ENCODE measurements at regions not wholly inside any gene's neighbourhood (a gene's known extent, or its start where the extent isn't known, plus 50 kb on each side); places are given as distances from the start of the nearest gene placed in this dataset.

DNA sequence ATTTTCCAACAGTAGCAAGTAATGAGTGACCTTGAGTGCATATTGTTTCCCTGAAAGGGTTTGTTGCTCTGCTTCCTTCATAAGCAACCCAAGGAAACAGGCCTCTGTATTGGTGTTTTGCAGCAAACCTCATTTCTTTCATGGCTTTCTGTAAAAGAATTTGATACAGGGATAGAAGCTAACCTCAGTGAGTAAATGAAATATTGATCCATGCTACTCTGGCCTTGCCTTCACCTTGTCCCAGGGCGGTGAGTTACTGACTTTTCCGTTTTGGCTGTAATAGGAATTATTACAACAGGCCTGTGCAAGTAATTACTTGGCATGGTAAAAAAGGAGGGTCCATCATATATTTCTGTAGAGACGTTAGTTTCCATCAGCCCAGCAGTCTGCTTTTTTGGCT lies 130.9 kb upstream of the MPPED2 start:
- Mint-ChIP-seq H3K36me3 (no peaks in the 10 kb centered on the region), H3K4me1 (no peaks in the 10 kb centered on the region), H3K27ac (no peak overlapping the region), H3K27me3 (no peaks in the 10 kb centered on the region), H3K9me3 (no peaks in the 10 kb centered on the region), H3K4me3 (no peak overlapping the region)

GRCh38 chr11:30712749-30713148 lies 126.6 kb upstream of the MPPED2 start:
- Mint-ChIP-seq H3K36me3 (no peaks in the 10 kb centered on the region), H3K27ac (no peak overlapping the region), H3K27me3 (no peaks in the 10 kb centered on the region), H3K4me1 (no peaks in the 10 kb centered on the region), H3K4me3 (no peak overlapping the region), H3K9me3 (no peaks in the 10 kb centered on the region)

DNA sequence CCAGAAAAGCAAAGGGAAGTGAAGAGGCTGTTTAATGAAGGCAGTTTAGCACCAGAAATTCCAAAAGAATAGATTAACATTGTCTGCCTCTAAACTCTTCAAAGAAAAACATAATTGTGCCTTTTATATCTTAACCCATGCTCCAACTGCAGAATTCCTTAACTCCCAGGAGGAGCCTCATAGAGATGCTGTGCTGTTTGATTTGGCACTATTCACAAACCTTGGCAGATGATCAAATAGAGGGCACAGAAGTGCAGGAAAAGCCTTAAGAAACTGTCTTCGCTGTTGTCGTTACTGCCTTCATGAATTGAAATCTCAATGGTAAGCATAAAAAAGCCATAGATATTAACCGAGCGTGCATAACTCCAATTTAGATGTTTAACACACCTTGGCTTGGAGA lies 124.1 kb upstream of the MPPED2 start:
- Mint-ChIP-seq H3K4me3 (no peak overlapping the region), H3K27ac (no peak overlapping the region), H3K27me3 (no peaks in the 10 kb centered on the region), H3K36me3 (no peaks in the 10 kb centered on the region), H3K4me1 (no peaks in the 10 kb centered on the region), H3K9me3 (no peaks in the 10 kb centered on the region)

DNA sequence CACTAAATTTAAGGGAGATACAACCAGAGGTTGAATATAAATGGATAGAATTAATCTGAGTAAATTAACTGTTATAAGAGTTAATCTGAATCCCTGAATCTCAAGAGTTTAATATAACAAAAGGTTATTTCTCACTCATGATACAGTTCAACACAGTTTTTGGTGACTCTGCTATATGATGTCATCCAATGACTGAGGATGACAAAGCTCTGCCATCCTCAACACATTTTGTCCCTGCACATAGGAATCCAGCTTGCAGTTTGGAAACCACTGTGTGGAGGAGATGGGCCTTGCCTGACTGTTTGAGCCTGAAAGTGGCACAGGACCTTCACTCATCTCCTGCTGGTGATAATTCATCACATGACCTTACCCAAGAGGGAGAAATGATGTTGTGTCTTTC lies 121.0 kb upstream of the MPPED2 start:
- no peak overlapping the region for H3K27ac Mint-ChIP-seq
- no peaks in the 10 kb centered on the region for H3K9me3 Mint-ChIP-seq
- H3K4me3 Mint-ChIP-seq = no peak overlapping the region
- H3K4me1 Mint-ChIP-seq = no peaks in the 10 kb centered on the region
- H3K27me3 Mint-ChIP-seq = no peaks in the 10 kb centered on the region
- no peaks in the 10 kb centered on the region for H3K36me3 Mint-ChIP-seq

DNA sequence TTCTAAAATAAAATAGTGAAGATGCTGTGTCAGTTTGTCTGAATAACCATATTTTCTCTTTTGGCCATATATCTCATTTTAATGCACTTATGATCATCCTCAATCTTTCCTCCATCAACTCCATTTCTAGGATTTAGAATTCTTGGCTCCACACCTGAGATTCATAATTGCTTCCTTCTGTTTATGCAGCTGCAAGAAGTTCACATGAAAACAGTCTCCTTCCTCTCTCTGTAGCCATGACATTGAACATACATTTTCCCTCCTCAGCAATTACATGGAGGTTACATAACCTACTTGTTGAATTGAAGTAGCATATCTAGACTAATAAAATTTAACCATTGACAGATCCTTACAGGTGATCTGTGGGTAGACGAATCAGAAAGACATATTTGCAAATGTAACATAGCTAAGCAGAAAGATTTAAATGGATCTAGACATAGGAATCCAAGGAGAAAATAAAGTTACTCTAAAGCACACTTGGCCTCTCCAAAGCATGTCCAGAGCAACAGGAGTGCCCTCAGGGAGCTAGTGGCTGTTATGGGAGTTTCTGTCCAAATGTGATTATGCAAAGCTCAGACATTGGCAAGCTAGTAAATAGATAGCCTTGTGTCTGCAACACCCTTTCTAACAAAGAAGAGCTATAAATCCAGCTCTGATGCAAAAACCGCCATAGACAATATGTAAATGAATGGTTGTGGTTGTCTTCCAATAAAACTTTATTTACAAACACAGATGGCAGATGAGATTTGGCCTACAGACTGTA lies 119.9 kb upstream of the MPPED2 start:
- no peak overlapping the region for H3K27ac Mint-ChIP-seq
- H3K4me1 Mint-ChIP-seq = no peaks in the 10 kb centered on the region
- H3K9me3 Mint-ChIP-seq = peaks cover 0 to 3% (median 0%) of the 10 kb centered on the region in 3 donors
- H3K4me3 Mint-ChIP-seq = no peak overlapping the region
- no peaks in the 10 kb centered on the region for H3K36me3 Mint-ChIP-seq
- no peaks in the 10 kb centered on the region for H3K27me3 Mint-ChIP-seq

- Mint-ChIP-seq H3K36me3 (no peaks in the 10 kb centered on the region), H3K4me1 (no peaks in the 10 kb centered on the region), H3K27me3 (no peaks in the 10 kb centered on the region), H3K4me3 (no peak overlapping the region), H3K27ac (no peak overlapping the region), H3K9me3 (peaks cover 0 to 3% (median 0%) of the 10 kb centered on the region in 3 donors)
Observed at GRCh38 chr11:30698425-30698824, 112.3 kb upstream of the MPPED2 start.

DNA sequence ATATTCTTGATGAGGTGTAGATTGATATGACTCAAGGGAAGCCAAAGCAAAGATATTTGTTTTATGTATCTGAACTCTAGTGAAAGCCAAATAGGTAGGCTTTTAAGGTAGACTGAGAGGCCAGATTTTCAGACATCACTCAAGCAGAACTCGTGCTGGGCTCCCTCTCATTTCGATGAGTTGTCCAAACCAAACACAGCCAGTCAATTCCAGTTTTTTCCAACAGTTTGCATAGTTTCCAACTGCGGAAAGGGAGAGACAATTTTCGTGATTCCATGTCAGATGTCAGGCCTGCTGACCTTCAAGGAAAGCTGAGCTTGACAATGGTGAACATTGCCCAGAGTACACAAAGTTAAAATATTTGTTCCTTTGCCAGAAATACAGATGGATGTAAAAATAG lies 110.9 kb upstream of the MPPED2 start:
- no peak overlapping the region for H3K4me3 Mint-ChIP-seq
- no peak overlapping the region for H3K27ac Mint-ChIP-seq

GRCh38 chr11:30684772-30685171 lies 98.6 kb upstream of the MPPED2 start:
- no peaks in the 10 kb centered on the region for H3K27me3 Mint-ChIP-seq

More for the DNA sequence above, 110.9 kb upstream of the MPPED2 start:
- peaks cover 0 to 3% (median 0%) of the 10 kb centered on the region in 3 donors for H3K9me3 Mint-ChIP-seq
- H3K4me1 Mint-ChIP-seq = no peaks in the 10 kb centered on the region
- no peaks in the 10 kb centered on the region for H3K36me3 Mint-ChIP-seq
- no peaks in the 10 kb centered on the region for H3K27me3 Mint-ChIP-seq

DNA sequence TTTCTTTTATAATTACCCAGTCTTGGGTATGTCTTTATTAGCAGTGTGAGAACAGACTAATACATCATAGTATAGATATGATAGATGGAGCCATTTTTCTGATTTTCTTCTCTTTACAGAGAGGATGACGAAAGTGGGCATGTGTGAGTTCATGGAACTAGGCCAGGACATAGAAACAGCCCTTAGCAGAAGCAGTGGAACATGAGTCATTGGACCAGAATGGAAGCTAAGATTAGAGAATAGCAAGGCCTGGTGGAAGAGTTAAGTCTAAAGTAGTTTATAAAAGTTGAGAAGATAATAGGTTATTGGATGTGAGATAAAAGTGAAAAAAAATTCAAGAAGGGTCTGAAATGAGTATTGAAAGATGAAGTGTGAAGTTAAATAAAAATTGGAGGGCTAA lies 97.0 kb upstream of the MPPED2 start:
- peaks cover 0 to 2% (median 0%) of the 10 kb centered on the region in 3 donors for H3K9me3 Mint-ChIP-seq
- H3K4me1 Mint-ChIP-seq = no peaks in the 10 kb centered on the region
- H3K27ac Mint-ChIP-seq = no peak overlapping the region
- H3K4me3 Mint-ChIP-seq = no peak overlapping the region
- H3K27me3 Mint-ChIP-seq = no peaks in the 10 kb centered on the region
- no peaks in the 10 kb centered on the region for H3K36me3 Mint-ChIP-seq

More at GRCh38 chr11:30684772-30685171, 98.6 kb upstream of the MPPED2 start:
- Mint-ChIP-seq H3K36me3 (no peaks in the 10 kb centered on the region), H3K4me3 (no peak overlapping the region), H3K27ac (no peak overlapping the region), H3K4me1 (no peaks in the 10 kb centered on the region), H3K9me3 (peaks cover 0 to 5% (median 3%) of the 10 kb centered on the region in 3 donors)

- no peaks in the 10 kb centered on the region for H3K4me1 Mint-ChIP-seq
- H3K9me3 Mint-ChIP-seq = no peaks in the 10 kb centered on the region
- H3K27me3 Mint-ChIP-seq = no peaks in the 10 kb centered on the region
Observed at GRCh38 chr11:30666817-30667216, 80.7 kb upstream of the MPPED2 start.

DNA sequence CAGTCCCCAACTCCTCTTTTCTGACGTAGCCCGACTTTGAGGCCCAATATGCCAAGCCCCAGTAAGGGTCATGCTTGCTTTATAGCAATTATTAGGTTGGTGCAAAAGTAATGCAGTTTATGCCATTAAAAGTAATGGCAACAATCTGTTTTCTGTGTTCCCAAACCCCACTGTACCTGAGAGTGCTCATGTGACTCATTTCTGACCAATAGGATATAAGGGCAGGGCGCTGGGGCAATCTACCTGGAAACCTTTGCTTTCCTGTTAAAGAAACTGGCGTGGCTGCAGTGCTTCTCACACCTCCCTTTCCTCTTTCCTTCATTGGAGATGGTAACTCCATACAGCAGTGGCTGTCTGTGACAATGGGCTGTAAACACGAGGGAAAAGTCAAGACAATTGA lies 78.9 kb upstream of the MPPED2 start:
- no peak overlapping the region for H3K27ac Mint-ChIP-seq
- no peaks in the 10 kb centered on the region for H3K4me1 Mint-ChIP-seq
- H3K4me3 Mint-ChIP-seq = peak overlapping the region in 1 of 4 donors; percentile 24
- no peaks in the 10 kb centered on the region for H3K27me3 Mint-ChIP-seq
- no peaks in the 10 kb centered on the region for H3K9me3 Mint-ChIP-seq
- no peaks in the 10 kb centered on the region for H3K36me3 Mint-ChIP-seq

More at GRCh38 chr11:30666817-30667216, 80.7 kb upstream of the MPPED2 start:
- Mint-ChIP-seq H3K36me3 (no peaks in the 10 kb centered on the region), H3K4me3 (no peak overlapping the region), H3K27ac (no peak overlapping the region)

- Mint-ChIP-seq H3K9me3 (peaks cover 0 to 4% (median 3%) of the 10 kb centered on the region in 3 donors), H3K27ac (no peak overlapping the region), H3K4me3 (no peak overlapping the region)
Observed at GRCh38 chr11:30653606-30654005, 67.5 kb upstream of the MPPED2 start.

GRCh38 chr11:30652801-30653200 lies 66.6 kb upstream of the MPPED2 start:
- Mint-ChIP-seq H3K9me3 (peaks cover 0 to 4% (median 3%) of the 10 kb centered on the region in 3 donors), H3K27ac (no peak overlapping the region), H3K36me3 (no peaks in the 10 kb centered on the region), H3K4me1 (no peaks in the 10 kb centered on the region), H3K27me3 (no peaks in the 10 kb centered on the region), H3K4me3 (no peak overlapping the region)

More at GRCh38 chr11:30653606-30654005, 67.5 kb upstream of the MPPED2 start:
- Mint-ChIP-seq H3K36me3 (no peaks in the 10 kb centered on the region), H3K27me3 (no peaks in the 10 kb centered on the region), H3K4me1 (no peaks in the 10 kb centered on the region)

- Mint-ChIP-seq H3K36me3 (no peaks in the 10 kb centered on the region), H3K27me3 (no peaks in the 10 kb centered on the region), H3K9me3 (peaks cover 0 to 4% (median 3%) of the 10 kb centered on the region in 3 donors), H3K4me3 (no peak overlapping the region), H3K4me1 (no peaks in the 10 kb centered on the region), H3K27ac (no peak overlapping the region)
Observed at GRCh38 chr11:30650266-30650665, 64.1 kb upstream of the MPPED2 start.

Data from IgD-negative memory B cell (primary cell).